ENCODE measurements at regions not wholly inside any gene's neighbourhood (a gene's known extent, or its start where the extent isn't known, plus 50 kb on each side); places are given as distances from the start of the nearest gene placed in this dataset.

GRCh38 chr14:101460521-101460920 lies 100.8 kb upstream of the DIO3 start:
- DNase-seq, result no peak

- no peak for DNase-seq
Observed at GRCh38 chr14:101460986-101461750, 100.1 kb upstream of the DIO3 start.

GRCh38 chr14:101461891-101462290 lies 99.4 kb upstream of the DIO3 start:
- DNase-seq, result no peak

GRCh38 chr14:101462726-101463565 lies 98.3 kb upstream of the DIO3 start:
- no peak for DNase-seq

GRCh38 chr14:101463566-101464171 lies 97.6 kb upstream of the DIO3 start:
- no peak for DNase-seq

- DNase-seq, result no peak
Observed at GRCh38 chr14:101464310-101464983, 96.8 kb upstream of the DIO3 start.

- DNase-seq, result no peak
Observed at GRCh38 chr14:101464984-101465794, 96.1 kb upstream of the DIO3 start.

- DNase-seq, result no peak
Observed at GRCh38 chr14:101465795-101466448, 95.4 kb upstream of the DIO3 start.

- DNase-seq, result no peak
Observed at GRCh38 chr14:101466456-101467180, 94.7 kb upstream of the DIO3 start.

- DNase-seq, result no peak
Observed at GRCh38 chr14:101467181-101467926, 93.9 kb upstream of the DIO3 start.

- peak in 13 of 51 donors; percentile 4 to 57 (median 22) for DNase-seq
Observed at GRCh38 chr14:101469382-101470247, 91.7 kb upstream of the DIO3 start.

- no peak for DNase-seq
Observed at GRCh38 chr14:101470266-101470665, 91.0 kb upstream of the DIO3 start.

- DNase-seq, result no peak
Observed at GRCh38 chr14:101471723-101472517, 89.4 kb upstream of the DIO3 start.

- no peak for DNase-seq
Observed at GRCh38 chr14:101472518-101472849, 88.8 kb upstream of the DIO3 start.

GRCh38 chr14:101473045-101473729 lies 88.1 kb upstream of the DIO3 start:
- DNase-seq, result no peak

- no peak for DNase-seq
Observed at GRCh38 chr14:101473795-101474562, 87.3 kb upstream of the DIO3 start.

Data from hypothalamus (tissue), 51 donors.